BE2C (cell line): ENCODE measurements at regions not wholly inside any gene's neighbourhood (a gene's known extent, or its start where the extent isn't known, plus 50 kb on each side); places are given as distances from the start of the nearest gene placed in this dataset.

Experiments
- DNase-seq: peaks from one replicate; pipeline ENCODE4 v3.0.0-alpha.2; 2020
- H3K27me3 ChIP-seq: fragments of 250-450 bp; sonication (Bioruptor Pico); 2 replicates; pipeline ENCODE4 v1.5.1; 2020; ENCODE audit warnings: mild to moderate bottlenecking
- H3K36me3 ChIP-seq: fragments of 250-450 bp; sonication (Bioruptor Pico); 2 replicates; pipeline ENCODE4 v1.5.1; 2020; ENCODE audit warnings: mild to moderate bottlenecking
- H3K4me1 ChIP-seq: fragments of 250-450 bp; sonication (Bioruptor Pico); 2 replicates; pipeline ENCODE4 v1.5.1; 2020
- H3K4me3 ChIP-seq: 2 replicates; pipeline ENCODE4 v1.5.1; 2011; ENCODE audit warnings: low read depth, low read length
- H3K9me3 ChIP-seq: fragments of 250-450 bp; sonication (Bioruptor Pico); 2 replicates; pipeline ENCODE4 v1.5.1; 2020
- CTCF ChIP-seq: IDR thresholded peaks from 2 replicates; pipeline ENCODE4 v1.5.1; 2012; ENCODE audit warnings: mild to moderate bottlenecking, low read depth, low read length

GRCh38 chr5:93249651-93250289 lies 331.2 kb downstream of the NR2F1-AS1 start:
- peaks cover 10% of the 10 kb centered on the region for H3K4me1 ChIP-seq
- TF ChIP-seq CTCF: no peak
- H3K9me3 ChIP-seq: no peaks in the 10 kb centered on the region
- no peaks in the 10 kb centered on the region for H3K27me3 ChIP-seq
- H3K36me3 ChIP-seq: no peaks in the 10 kb centered on the region
- H3K4me3 ChIP-seq: peak overlapping the region; percentile 43
- peak; percentile 37 for DNase-seq

DNA sequence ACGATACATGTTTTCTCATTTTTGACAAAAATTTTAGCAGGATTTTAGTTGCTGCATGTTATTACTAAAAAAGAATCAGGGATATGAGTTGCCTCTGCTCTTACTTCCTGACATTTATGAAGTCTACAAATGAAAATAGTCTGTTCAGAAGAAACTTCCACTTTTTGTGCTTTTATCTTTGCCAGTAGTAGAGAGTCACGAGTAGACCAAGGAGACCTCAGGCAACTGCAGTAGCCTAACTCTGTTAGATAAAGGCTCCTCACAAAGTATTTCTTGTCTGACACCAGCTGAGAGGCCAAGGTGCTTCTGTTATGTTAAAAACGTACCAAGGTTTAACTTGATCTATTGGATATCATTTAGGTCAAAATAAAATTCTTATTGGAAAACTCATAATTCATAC lies 333.9 kb downstream of the NR2F1-AS1 start:
- TF ChIP-seq CTCF: no peak
- H3K4me1 ChIP-seq: peaks cover 10% of the 10 kb centered on the region
- DNase-seq: no peak
- H3K9me3 ChIP-seq: no peaks in the 10 kb centered on the region
- H3K27me3 ChIP-seq: no peaks in the 10 kb centered on the region
- no peaks in the 10 kb centered on the region for H3K36me3 ChIP-seq
- no peak overlapping the region for H3K4me3 ChIP-seq

GRCh38 chr5:93246090-93246855 lies 334.7 kb downstream of the NR2F1-AS1 start:
- H3K9me3 ChIP-seq: no peaks in the 10 kb centered on the region
- no peak for DNase-seq
- no peak for TF ChIP-seq CTCF

DNA sequence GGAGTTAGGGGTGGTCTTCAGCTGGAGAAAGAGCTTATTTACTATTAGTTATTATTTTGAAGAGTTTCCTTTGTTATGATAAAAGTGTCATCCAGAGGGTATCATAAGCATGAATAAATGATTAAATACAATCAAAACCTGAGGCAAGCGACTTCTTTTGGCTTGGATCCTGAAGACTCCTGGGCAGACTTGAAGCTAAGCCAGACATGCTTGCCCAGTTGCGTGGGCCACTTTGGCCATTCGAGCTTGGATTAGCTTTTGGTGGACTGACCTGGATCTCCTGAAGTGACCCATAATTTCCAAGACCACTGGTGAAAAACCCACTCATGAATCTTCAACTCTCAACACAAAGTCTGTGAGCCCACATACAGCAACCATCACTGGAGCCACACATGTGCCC lies 335.8 kb downstream of the NR2F1-AS1 start:
- Histone ChIP-seq H3K4me3 (no peak overlapping the region), H3K36me3 (no peaks in the 10 kb centered on the region), H3K4me1 (peaks cover 6% of the 10 kb centered on the region), H3K27me3 (no peaks in the 10 kb centered on the region), H3K9me3 (no peaks in the 10 kb centered on the region)
- no peak for DNase-seq
- TF ChIP-seq CTCF: no peak

More at GRCh38 chr5:93246090-93246855, 334.7 kb downstream of the NR2F1-AS1 start:
- Histone ChIP-seq H3K27me3 (no peaks in the 10 kb centered on the region), H3K4me1 (peaks cover 10% of the 10 kb centered on the region), H3K4me3 (no peak overlapping the region), H3K36me3 (no peaks in the 10 kb centered on the region)

DNA sequence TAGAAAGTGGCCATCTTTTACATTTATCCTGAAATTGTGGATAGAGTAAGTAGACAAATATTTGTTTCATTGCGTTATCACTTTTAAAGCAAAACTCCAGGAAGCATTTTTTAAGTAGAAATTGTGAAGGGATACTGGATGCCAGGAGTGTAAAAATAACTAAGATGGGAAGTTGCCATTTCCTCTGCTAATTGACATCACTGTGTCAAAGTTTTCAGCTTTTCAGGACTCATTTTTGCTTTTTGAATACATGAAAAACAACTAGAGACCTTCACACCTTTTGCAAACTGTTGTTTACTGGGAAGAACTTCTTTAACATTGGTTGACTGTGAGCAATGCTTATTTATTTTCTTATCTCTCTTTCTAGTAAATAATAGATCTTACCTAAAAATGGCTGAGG lies 337.5 kb downstream of the NR2F1-AS1 start:
- Histone ChIP-seq H3K27me3 (no peaks in the 10 kb centered on the region), H3K36me3 (no peaks in the 10 kb centered on the region), H3K9me3 (no peaks in the 10 kb centered on the region), H3K4me1 (no peaks in the 10 kb centered on the region), H3K4me3 (no peak overlapping the region)
- DNase-seq: no peak
- TF ChIP-seq CTCF: no peak

- TF ChIP-seq CTCF: no peak
- no peaks in the 10 kb centered on the region for H3K36me3 ChIP-seq
- H3K4me3 ChIP-seq: no peak overlapping the region
- H3K27me3 ChIP-seq: no peaks in the 10 kb centered on the region
- DNase-seq: no peak
- H3K4me1 ChIP-seq: no peaks in the 10 kb centered on the region
- H3K9me3 ChIP-seq: no peaks in the 10 kb centered on the region
Observed at GRCh38 chr5:93240228-93240834, 340.7 kb downstream of the NR2F1-AS1 start.
